Upper lobe of left lung (tissue), 4 donors: ENCODE measurements at regions not wholly inside any gene's neighbourhood (a gene's known extent, or its start where the extent isn't known, plus 50 kb on each side); places are given as distances from the start of the nearest gene placed in this dataset.

Source experiments
- EP300 ChIP-seq, 4 donors: sonication (generic); formaldehyde crosslinking; IDR thresholded peaks; one replicate each; pipeline ENCODE4 v1.5.1; 2017; ENCODE audit warnings: antibody characterized with exemption in 4 of 4, control low read depth in 2 of 4
- TF ChIP-seq, protein P1 (sequence below), 6 experiments: fragments of 450-650 bp in 4 of 6; fragments of 200-600 bp in 2 of 6; sonication (generic) in 2 of 6; IDR thresholded peaks; one replicate each; pipeline ENCODE4 v1.5.1; 2016 to 2019; ENCODE audit warnings: antibody characterized with exemption in 6 of 6

DNA sequence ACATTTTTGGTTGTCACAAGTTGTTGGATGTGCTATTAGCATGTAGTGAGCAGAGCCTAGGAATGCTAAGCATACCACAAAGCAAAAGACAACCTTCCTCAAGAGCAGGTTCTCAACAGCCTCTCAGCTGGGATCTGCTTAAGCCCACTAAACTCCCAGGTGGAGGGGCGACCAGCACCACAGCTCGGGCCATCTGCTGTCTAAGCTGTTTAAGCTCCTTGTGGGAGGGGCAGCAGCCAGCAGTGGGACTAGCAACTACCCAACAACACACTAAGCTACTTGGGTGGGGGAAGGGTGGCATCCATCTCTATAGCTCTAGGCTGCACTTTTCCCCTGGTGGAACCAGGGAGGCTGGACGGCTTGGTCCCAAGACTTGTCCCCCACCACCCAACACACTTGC is 1052.7 kb upstream of the ARRDC3 start:
- no peak for TF ChIP-seq EP300 (IDR thresholded peaks at IDR 0.05)
- TF ChIP-seq, protein P1, sequence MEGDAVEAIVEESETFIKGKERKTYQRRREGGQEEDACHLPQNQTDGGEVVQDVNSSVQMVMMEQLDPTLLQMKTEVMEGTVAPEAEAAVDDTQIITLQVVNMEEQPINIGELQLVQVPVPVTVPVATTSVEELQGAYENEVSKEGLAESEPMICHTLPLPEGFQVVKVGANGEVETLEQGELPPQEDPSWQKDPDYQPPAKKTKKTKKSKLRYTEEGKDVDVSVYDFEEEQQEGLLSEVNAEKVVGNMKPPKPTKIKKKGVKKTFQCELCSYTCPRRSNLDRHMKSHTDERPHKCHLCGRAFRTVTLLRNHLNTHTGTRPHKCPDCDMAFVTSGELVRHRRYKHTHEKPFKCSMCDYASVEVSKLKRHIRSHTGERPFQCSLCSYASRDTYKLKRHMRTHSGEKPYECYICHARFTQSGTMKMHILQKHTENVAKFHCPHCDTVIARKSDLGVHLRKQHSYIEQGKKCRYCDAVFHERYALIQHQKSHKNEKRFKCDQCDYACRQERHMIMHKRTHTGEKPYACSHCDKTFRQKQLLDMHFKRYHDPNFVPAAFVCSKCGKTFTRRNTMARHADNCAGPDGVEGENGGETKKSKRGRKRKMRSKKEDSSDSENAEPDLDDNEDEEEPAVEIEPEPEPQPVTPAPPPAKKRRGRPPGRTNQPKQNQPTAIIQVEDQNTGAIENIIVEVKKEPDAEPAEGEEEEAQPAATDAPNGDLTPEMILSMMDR (IDR thresholded peaks at IDR 0.05) = no peak
